ENCODE measurements at regions not wholly inside any gene's neighbourhood (a gene's known extent, or its start where the extent isn't known, plus 50 kb on each side); places are given as distances from the start of the nearest gene placed in this dataset.
"Not testable (repeated sequence)": the region's sequence is repeated elsewhere in the genome, so short reads cannot be mapped to it uniquely, and the experiment has no call there.

GRCh38 chr2:67186871-67187270 is 210.3 kb upstream of the ETAA1 start:
- DNase-seq: no peak

GRCh38 chr2:67195327-67195726 is 201.8 kb upstream of the ETAA1 start:
- DNase-seq: not testable (repeated sequence)

- no peak for DNase-seq
Observed at GRCh38 chr2:67201521-67201920, 195.6 kb upstream of the ETAA1 start.

GRCh38 chr2:67204349-67204748 is 192.8 kb upstream of the ETAA1 start:
- no peak for DNase-seq

DNA sequence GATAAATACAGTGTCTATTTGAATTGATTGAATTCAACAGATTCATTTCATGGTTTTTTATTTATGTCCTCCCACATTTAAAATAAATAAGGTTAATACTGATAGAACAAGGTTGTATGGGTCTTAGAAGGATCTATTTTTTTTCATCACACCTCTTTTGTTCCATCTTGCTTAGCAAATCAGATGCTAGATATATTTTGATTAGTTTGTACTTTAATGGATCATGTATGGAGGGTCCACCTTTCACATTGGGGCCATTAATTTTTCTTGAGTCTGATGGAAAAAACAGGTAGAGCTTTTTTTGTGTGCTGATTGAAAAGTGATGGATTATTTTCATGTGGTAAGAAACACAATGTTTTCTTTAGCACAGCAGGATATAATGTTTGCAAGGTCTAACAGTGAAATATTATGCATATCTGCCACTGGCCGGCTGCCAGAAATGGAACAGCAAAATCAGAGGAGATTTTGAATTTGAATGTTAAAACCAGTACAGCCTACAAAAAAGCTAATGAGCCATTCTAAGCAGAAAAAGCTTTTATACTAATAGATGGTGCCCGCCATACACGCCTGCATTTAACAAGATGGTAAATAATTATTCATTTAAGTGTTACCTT is 188.1 kb upstream of the ETAA1 start:
- DNase-seq: no peak

DNA sequence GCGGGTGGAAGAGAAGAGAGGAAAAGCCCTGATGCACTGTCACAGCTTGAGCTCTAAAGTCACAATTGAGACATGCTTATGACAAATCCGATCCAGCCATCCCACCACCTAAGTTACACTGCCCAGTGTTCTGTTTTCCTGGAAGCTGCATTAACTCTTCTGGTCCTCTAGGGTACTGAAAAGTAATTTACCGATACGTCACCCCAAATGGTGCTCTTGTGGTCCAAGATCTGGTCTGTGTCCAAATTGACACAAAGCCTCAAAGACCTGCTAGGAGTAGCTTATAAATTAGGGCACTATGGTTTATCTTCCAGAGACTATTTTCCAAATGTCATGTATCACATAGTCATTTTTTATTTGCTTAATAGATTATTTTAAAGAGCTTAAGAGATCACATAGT is 186.7 kb upstream of the ETAA1 start:
- no peak for DNase-seq

GRCh38 chr2:67212203-67212602 is 184.9 kb upstream of the ETAA1 start:
- DNase-seq: no peak

DNA sequence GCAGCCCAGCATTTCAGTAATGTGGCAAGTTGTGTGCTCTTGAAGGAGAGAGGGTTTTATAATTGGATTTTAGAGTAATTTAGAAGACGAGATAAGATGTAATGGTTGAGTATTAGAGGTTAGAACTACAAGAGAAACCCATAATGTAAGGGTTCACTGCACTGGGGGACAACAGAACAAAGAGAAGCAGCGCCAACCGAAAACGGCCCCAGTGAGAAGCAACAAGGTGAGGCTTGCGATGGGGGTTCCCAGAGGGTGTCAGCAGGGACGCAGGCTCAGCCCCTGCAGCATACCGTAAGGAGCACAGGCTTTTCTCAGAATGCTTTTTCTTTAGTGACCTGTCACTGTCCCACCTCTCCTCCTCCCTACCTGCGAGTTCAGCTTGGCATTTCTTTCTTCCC is 183.9 kb upstream of the ETAA1 start:
- DNase-seq: no peak

DNA sequence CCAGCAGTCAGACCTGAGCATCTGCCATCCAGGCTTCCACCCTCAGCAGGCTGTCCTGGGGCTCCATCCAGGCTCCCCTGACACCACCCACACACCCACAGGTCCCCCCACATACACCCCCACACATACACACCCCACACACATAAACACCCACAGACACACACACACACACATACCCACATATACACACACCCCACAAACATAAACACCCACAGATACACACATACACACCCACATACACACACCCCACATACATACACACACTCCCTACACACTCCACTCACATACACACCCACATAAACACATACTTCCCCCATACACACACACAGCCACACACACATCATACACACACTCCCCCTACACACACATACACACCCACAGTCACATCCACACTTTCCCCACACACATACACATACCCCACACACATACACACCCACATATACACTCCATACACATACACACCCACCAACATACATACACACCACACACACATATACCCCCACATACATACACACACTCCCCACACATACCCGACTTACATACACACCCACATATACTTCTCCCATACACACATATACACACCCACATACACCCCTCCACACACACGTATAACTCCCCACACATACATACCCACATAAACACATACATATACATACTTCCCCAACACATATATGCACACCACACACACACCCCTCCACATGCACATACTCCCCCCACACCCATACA is 183.3 kb upstream of the ETAA1 start:
- no peak for DNase-seq

- no peak for DNase-seq
Observed at GRCh38 chr2:67214585-67215185, 182.4 kb upstream of the ETAA1 start.

GRCh38 chr2:67215214-67216055 is 181.7 kb upstream of the ETAA1 start:
- peak; percentile 4 for DNase-seq

GRCh38 chr2:67216103-67216502 is 181.0 kb upstream of the ETAA1 start:
- no peak for DNase-seq

DNA sequence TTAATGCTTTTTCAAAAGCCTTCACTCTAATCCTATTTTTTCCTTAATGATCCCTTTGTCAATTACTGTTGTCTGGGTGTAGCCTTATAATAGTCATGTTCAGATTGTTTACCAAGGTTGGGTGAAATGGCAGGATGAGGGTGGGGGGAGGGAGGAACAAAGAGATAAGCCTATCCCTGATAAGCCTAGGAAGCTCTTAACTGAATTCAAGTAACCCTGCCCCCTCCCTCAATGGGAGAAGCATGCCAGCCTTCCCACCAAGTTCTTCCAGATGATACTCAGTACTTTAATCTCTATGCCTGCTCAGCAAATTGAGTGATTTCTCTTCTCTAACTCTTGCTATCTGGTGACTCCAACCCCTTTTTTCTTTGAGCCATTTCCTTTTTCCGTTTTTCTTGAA is 180.3 kb upstream of the ETAA1 start:
- no peak for DNase-seq

DNA sequence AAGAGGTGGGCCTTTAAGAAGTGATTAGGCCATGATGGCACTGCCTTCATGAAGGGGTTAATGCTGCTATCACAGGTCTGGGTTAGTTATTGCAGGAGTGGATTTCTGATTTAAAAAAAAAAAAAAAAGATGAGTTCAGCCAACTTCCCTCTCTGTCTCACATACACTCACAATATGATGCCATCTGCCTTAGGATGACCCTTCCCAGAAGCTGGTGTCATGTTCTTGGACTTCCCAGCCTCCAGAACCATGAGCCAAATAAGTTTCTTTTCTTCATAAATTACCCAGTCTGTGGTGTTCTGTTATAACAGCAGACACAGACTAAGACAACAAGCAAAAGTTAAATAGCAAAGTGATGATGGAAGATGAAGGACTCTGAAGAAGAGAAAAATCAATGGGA is 179.7 kb upstream of the ETAA1 start:
- no peak for DNase-seq

DNA sequence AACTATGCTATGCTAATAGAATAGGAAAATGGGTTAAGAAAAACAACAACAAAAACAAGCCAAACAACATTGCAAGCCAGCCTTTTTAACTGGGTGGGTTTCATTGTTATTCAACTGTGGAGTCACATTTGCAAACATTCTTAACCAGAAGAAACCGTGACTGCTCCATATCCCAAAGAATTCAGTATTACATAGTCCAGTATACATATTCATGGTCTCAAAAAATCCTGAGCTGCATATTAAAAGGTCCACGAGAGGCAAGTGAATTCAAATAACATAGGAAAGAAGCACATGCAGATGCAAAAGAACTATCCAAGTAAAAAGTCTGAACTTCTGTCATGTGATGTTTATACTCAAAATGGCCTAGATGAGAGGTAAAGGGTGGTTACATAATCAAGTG is 179.1 kb upstream of the ETAA1 start:
- DNase-seq: no peak

DNA sequence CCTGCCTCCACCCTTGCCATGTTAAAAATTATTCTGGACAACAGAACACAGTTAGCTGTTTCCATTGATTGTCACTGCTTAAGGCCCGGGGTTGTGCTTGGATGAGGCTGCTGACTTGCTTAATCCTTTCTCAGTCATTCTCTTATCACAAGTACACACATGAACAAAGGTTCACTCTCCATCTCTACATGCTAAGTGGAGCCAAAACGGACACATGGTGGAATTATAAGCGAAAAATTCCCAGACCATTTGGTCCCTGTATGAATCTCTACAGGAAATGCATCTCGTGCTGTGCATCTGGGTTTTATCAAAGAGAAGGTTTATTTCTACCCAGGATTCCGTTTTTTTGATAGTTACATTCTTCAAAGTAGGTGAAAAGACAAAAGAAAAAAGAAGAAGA is 177.5 kb upstream of the ETAA1 start:
- no peak for DNase-seq

DNA sequence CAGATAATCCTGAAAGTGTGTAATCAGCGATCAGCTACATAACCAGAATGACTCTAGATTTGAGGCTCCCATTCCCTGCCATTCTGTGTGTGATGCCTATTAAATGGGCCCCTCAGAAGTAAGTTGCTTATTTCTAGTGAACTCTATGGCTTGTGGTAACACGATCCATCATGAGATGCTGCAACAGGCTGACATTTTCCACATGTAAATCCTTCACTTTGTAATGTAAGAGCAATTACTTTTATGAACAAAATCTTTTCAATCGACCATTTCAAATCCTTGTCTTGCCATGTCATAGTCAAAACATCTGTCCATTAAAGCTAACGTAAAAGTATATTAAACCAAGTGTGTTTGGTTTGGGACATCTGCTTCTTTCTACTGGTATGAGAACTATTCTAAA is 175.9 kb upstream of the ETAA1 start:
- DNase-seq: no peak

DNA sequence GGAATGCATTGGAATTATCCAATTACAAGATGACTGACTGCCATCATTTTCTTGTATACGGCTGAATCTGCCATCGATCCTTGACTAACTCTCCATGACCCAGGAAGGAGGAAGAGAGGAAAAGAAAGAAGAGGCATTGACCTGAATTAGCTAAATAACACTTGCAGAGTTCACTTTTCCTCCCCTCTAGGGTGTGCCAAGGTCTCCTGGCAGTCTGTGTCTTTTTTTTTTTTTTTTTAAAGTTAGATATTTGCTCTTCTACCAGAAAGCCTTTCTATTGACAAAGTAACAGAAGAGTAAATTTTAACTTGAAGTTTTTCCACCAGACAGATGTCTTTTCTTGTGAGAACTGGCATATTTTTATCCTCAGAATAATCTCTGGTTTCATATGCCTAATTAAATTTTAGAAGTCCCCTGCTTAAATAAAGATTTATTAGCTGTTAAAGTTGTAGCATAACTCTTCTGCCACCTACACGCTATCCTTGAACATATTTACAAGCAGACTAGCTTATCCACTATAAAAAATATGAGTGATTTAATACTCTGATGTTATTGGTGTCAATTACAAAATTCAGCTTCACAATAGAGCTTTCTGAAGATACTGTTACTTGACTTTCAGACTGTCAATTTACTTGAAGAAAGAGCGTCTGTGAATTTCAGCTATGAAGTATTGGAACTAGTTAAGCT is 171.7 kb upstream of the ETAA1 start:
- no peak for DNase-seq

DNA sequence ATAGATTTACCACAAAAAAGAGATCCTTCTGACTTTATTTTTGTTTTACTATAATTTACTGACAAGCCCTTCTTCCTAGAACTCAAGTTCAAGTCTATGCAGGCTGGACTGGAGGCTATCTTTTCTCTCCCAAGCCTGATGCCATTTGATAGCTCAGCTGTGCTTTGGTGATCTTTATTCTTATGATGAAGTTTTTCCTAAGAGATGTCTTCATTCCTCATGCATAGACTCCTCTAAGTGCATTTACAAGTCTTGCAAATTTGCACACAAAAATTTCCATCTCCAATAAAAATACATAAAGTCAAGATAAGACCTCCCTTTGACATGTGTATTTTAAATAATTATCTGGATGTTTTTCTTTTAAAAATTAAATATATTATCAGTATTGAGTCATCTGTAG is 167.4 kb upstream of the ETAA1 start:
- no peak for DNase-seq

- DNase-seq: no peak
Observed at GRCh38 chr2:67232936-67233335, 164.2 kb upstream of the ETAA1 start.

DNA sequence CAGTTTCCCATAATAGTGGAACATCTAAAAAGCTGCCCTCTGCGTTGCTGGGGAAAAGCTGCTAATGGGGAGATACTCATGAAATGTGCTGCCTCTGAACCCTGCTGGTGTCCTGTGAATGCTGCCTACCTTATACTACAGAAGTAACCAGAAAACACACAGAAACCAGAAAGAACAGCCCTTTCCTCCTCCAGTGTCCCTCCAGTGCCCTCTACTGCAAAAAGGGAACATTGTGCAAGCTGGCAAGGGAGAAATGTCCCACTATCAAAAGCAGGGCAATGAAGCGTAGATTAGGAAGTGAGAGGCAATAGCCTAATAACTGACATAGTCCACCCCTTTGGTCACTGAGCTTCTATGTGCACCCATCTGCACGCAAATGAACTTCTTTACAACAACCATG is 162.7 kb upstream of the ETAA1 start:
- no peak for DNase-seq

GRCh38 chr2:67237288-67237687 is 159.8 kb upstream of the ETAA1 start:
- DNase-seq: no peak

All from muscle of arm (tissue), 1 donor.